HCT116 (cell line): ENCODE measurements at regions not wholly inside any gene's neighbourhood (a gene's known extent, or its start where the extent isn't known, plus 50 kb on each side); places are given as distances from the start of the nearest gene placed in this dataset.
"Not testable (repeated sequence)": the region's sequence is repeated elsewhere in the genome, so short reads cannot be mapped to it uniquely, and the experiment has no call there.

Experiments used
- CEBPB ChIP-seq: IDR thresholded peaks from 2 replicates; pipeline ENCODE4 v1.6.1; 2012; ENCODE audit warnings: low read depth
- EGR1 ChIP-seq: IDR thresholded peaks from 2 replicates; pipeline ENCODE4 v1.6.1; 2012; ENCODE audit warnings: low read depth
- EZH2 ChIP-seq: fragments of 200-600 bp; sonication (generic); IDR thresholded peaks from 2 replicates; pipeline ENCODE4 v1.6.1; 2017; ENCODE audit warnings: antibody characterized with exemption, mixed run types
- FOSL1 ChIP-seq: IDR thresholded peaks from 2 replicates; pipeline ENCODE4 v1.6.1; 2012; ENCODE audit warnings: low read depth
- POLR2A ChIP-seq: IDR thresholded peaks from 2 replicates; pipeline ENCODE4 v1.7.0; 2011; ENCODE audit warnings: borderline replicate concordance; ENCODE audit not compliant: insufficient read depth, insufficient read length; ENCODE audit errors: extremely low read depth
- POLR2AphosphoS5 ChIP-seq: IDR thresholded peaks from 2 replicates; pipeline ENCODE4 v1.6.1; 2011; ENCODE audit warnings: mild to moderate bottlenecking, low read depth, low read length, moderate library complexity
- RAD21 ChIP-seq: IDR thresholded peaks from 2 replicates; pipeline ENCODE4 v1.6.1; 2012; ENCODE audit warnings: low read depth, mild to moderate bottlenecking
- SIN3A ChIP-seq: IDR thresholded peaks from 2 replicates; pipeline ENCODE4 v1.6.1; 2012; ENCODE audit warnings: low read depth
- SP1 ChIP-seq: IDR thresholded peaks from 2 replicates; pipeline ENCODE4 v1.6.1; 2012; ENCODE audit warnings: low read depth
- YY1 ChIP-seq: IDR thresholded peaks from 2 replicates; pipeline ENCODE4 v1.6.1; 2011; ENCODE audit warnings: low read length, low read depth, moderate library complexity, mild to moderate bottlenecking; ENCODE audit not compliant: insufficient replicate concordance; ENCODE audit errors: extremely low read depth
- ZFX ChIP-seq: fragments of 450-650 bp; IDR thresholded peaks from 2 replicates; pipeline ENCODE4 v1.6.1; 2017
- ZNF274 ChIP-seq: fragments of 200-500 bp; sonication (Bioruptor generic); IDR thresholded peaks from 2 replicates; pipeline ENCODE4 v1.6.1; 2014; ENCODE audit warnings: mild to moderate bottlenecking, low read depth, low read length, inconsistent platforms
- TF ChIP-seq, protein P1 (sequence below), 3 experiments: fragments of 200-600 bp in 1 of 3; sonication (generic) in 1 of 3; IDR thresholded peaks in 2 of 3; conservative IDR thresholded peaks in 1 of 3; 2 replicates each; pipeline ENCODE4 v1.5.1; 2012 to 2017; ENCODE audit warnings: low read depth in 2 of 3, low read length in 2 of 3, antibody characterized with exemption in 1 of 3, borderline replicate concordance in 1 of 3, control low read depth in 1 of 3, mild to moderate bottlenecking in 1 of 3, mixed read lengths in 1 of 3, mixed run types in 1 of 3, moderate library complexity in 1 of 3; ENCODE audit not compliant: insufficient read depth in 1 of 3
- TF ChIP-seq, protein P2 (sequence below): IDR thresholded peaks from 2 replicates; pipeline ENCODE4 v1.6.1; 2012; ENCODE audit warnings: low read depth

DNA sequence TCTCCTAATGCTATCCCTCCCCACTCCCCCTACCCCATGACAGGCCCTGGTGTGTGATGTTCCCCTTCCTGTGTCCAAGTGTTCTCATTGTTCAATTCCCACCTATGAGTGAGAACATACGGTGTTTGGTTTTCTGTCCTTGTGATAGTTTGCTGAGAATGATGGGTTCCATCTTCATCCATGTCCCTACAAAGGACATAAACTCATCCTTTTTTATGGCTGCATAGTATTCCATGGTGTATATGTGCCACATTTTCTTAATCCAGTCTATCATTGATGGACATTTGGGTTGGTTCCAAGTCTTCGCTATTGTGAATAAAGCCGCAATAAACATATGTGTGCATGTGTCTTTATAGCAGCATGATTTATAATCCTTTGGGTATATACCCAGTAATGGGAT lies 227.5 kb upstream of the PRDM1 start:
- not testable (repeated sequence) for TF ChIP-seq POLR2AphosphoS5, YY1, SP1, CEBPB, EZH2, SIN3A, POLR2A, ZFX, RAD21, FOSL1, EGR1, ZNF274
- TF ChIP-seq, protein P1, sequence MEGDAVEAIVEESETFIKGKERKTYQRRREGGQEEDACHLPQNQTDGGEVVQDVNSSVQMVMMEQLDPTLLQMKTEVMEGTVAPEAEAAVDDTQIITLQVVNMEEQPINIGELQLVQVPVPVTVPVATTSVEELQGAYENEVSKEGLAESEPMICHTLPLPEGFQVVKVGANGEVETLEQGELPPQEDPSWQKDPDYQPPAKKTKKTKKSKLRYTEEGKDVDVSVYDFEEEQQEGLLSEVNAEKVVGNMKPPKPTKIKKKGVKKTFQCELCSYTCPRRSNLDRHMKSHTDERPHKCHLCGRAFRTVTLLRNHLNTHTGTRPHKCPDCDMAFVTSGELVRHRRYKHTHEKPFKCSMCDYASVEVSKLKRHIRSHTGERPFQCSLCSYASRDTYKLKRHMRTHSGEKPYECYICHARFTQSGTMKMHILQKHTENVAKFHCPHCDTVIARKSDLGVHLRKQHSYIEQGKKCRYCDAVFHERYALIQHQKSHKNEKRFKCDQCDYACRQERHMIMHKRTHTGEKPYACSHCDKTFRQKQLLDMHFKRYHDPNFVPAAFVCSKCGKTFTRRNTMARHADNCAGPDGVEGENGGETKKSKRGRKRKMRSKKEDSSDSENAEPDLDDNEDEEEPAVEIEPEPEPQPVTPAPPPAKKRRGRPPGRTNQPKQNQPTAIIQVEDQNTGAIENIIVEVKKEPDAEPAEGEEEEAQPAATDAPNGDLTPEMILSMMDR (IDR thresholded peaks at IDR 0.05 in 2 of 3, conservative IDR thresholded peaks at IDR 0.05 in 1 of 3; ENCODE audit: borderline replicate concordance in 1 of 3, insufficient read depth in 1 of 3, low read depth in 2 of 3, low read length in 2 of 3), result not testable (repeated sequence)
- TF ChIP-seq, protein P2, sequence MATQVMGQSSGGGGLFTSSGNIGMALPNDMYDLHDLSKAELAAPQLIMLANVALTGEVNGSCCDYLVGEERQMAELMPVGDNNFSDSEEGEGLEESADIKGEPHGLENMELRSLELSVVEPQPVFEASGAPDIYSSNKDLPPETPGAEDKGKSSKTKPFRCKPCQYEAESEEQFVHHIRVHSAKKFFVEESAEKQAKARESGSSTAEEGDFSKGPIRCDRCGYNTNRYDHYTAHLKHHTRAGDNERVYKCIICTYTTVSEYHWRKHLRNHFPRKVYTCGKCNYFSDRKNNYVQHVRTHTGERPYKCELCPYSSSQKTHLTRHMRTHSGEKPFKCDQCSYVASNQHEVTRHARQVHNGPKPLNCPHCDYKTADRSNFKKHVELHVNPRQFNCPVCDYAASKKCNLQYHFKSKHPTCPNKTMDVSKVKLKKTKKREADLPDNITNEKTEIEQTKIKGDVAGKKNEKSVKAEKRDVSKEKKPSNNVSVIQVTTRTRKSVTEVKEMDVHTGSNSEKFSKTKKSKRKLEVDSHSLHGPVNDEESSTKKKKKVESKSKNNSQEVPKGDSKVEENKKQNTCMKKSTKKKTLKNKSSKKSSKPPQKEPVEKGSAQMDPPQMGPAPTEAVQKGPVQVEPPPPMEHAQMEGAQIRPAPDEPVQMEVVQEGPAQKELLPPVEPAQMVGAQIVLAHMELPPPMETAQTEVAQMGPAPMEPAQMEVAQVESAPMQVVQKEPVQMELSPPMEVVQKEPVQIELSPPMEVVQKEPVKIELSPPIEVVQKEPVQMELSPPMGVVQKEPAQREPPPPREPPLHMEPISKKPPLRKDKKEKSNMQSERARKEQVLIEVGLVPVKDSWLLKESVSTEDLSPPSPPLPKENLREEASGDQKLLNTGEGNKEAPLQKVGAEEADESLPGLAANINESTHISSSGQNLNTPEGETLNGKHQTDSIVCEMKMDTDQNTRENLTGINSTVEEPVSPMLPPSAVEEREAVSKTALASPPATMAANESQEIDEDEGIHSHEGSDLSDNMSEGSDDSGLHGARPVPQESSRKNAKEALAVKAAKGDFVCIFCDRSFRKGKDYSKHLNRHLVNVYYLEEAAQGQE, result not testable (repeated sequence)
